ENCODE measurements at regions not wholly inside any gene's neighbourhood (a gene's known extent, or its start where the extent isn't known, plus 50 kb on each side); places are given as distances from the start of the nearest gene placed in this dataset.
"Not testable (repeated sequence)": the region's sequence is repeated elsewhere in the genome, so short reads cannot be mapped to it uniquely, and the experiment has no call there.

DNA sequence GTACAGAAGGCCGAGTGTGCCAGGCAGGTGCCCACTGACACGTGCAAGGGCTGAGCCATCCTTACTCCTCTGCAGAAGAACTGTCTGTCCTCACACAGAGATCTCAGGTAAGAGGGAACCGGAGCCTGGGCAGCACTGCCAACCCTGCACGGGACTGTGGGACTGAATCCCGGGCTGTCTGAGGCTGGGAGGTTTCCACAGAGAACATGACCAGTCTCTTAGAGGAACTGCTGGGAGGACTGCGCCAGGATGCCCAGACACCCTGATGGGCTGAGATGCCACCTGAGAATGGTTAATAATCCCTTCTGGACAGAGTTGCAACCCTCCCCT, 302.9 kb upstream of the SFSWAP start:
- TF ChIP-seq, protein P1, sequence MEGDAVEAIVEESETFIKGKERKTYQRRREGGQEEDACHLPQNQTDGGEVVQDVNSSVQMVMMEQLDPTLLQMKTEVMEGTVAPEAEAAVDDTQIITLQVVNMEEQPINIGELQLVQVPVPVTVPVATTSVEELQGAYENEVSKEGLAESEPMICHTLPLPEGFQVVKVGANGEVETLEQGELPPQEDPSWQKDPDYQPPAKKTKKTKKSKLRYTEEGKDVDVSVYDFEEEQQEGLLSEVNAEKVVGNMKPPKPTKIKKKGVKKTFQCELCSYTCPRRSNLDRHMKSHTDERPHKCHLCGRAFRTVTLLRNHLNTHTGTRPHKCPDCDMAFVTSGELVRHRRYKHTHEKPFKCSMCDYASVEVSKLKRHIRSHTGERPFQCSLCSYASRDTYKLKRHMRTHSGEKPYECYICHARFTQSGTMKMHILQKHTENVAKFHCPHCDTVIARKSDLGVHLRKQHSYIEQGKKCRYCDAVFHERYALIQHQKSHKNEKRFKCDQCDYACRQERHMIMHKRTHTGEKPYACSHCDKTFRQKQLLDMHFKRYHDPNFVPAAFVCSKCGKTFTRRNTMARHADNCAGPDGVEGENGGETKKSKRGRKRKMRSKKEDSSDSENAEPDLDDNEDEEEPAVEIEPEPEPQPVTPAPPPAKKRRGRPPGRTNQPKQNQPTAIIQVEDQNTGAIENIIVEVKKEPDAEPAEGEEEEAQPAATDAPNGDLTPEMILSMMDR (IDR thresholded peaks at IDR 0.05; ENCODE audit: control insufficient read depth, insufficient read depth, low read depth, low read length, missing control alignments): no peak
- DNase-seq (ENCODE audit: low read depth): no peak
- no peak overlapping the region for H3K4me3 ChIP-seq (ENCODE audit: control insufficient read depth, low read depth, low read length)

DNA sequence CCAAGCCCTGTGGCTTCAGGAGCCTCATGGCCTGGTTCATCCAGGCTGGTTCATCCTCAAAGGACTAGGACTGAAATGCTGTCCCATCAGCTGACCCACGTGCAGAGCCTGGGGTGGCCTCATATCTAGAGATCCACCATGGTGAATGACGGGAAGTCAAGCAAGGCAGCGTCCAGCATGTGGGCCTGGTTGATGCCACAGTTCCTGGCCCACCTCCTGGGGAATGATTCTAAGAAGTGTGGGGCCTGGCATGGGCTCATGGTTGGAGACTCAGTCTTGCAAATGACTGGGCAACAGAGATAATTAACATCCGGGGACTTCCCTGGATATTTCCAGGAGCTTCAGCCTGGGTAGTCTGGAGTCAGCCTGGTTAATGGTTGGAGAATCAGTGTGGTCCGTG, 302.4 kb upstream of the SFSWAP start:
- no peak overlapping the region for H3K4me3 ChIP-seq (ENCODE audit: control insufficient read depth, low read depth, low read length)
- no peak for DNase-seq (ENCODE audit: low read depth)
- TF ChIP-seq, protein P1 (IDR thresholded peaks at IDR 0.05; ENCODE audit: control insufficient read depth, insufficient read depth, low read depth, low read length, missing control alignments): no peak

DNA sequence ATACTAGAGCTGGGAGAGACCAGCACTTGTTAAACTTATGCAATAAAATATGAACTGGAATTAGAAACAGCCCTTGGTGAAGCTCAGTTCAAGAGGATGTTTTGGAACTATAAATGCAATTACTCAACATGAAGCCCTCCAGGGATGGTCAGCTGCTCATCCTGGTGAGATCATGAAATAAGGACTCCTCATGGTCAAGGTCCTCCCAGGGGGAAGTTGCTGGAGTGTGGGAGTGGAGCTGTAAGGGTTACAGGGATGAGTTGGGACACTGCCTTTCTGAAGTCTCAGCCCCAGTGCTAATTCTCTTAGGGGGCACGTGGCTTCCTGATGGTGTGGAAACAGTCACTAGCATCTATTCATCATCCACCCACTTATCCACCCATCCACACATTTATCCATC, 301.7 kb upstream of the SFSWAP start:
- TF ChIP-seq, protein P1 (IDR thresholded peaks at IDR 0.05; ENCODE audit: control insufficient read depth, insufficient read depth, low read depth, low read length, missing control alignments): no peak
- no peak for DNase-seq (ENCODE audit: low read depth)
- no peak overlapping the region for H3K4me3 ChIP-seq (ENCODE audit: control insufficient read depth, low read depth, low read length)

DNA sequence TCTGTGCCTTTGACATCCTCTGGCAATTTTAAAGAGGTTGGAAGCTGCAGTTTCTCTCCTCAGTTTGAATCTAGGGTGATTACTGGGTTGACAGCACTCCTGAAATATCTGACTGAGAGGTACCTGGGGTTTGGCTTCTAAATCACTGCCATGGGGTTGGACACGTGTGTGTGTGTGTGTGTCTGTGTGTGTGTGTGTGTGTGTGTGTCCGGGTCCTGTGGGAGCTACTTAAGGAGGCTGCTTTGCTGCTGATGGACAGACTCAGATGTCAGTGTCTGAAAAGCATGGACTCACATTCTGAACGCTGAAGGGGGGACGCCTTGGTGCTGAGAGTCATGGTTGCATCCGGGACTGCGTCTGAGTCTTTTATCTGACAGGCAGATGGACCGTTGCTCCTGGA, 299.1 kb upstream of the SFSWAP start:
- not testable (repeated sequence) for H3K4me3 ChIP-seq (ENCODE audit: control insufficient read depth, low read depth, low read length); DNase-seq (ENCODE audit: low read depth)

DNA sequence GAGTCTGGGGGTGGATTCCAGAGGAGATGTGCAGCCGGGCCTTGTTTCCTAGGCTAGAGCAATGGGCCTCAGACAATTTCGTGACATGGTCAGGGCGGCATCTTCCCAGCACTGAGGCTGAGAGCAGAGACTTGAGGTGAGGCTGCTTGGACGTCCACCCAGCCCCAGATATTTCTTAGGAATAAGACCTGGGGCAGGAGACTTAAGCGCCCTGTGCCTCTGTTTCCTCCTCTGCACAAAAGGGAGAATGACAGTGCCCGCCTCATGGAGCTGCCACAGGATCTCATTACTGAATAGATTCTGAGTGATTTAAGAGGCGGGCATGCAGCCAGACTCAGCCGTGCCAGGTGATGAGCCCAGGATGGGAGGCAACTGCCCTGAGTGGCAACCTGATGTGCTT, 297.9 kb upstream of the SFSWAP start:
- no peak overlapping the region for H3K4me3 ChIP-seq (ENCODE audit: control insufficient read depth, low read depth, low read length)
- TF ChIP-seq, protein P1 (IDR thresholded peaks at IDR 0.05; ENCODE audit: control insufficient read depth, insufficient read depth, low read depth, low read length, missing control alignments): no peak
- no peak for DNase-seq (ENCODE audit: low read depth)

DNA sequence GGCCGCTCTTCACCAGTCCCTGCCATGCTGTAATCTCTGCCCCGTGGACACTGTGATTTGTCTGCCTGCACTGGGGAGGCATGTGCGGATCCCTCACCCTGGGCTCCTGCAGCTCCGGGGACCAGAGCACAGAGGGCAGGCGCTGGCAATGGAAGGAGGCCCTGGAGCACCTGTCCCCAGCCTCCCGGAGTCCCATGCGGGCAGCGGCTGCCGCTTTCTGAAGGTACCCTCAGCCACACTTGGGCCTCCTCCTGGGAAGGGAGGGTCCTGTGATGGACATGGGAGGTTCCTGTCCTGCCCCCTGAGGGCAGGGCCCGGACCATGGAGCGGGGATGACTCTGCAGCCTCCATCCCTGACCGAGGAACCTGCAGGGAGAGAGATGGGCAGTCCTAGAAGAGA, 297.4 kb upstream of the SFSWAP start:
- H3K4me3 ChIP-seq (ENCODE audit: control insufficient read depth, low read depth, low read length): no peak overlapping the region
- TF ChIP-seq, protein P1 (IDR thresholded peaks at IDR 0.05; ENCODE audit: control insufficient read depth, insufficient read depth, low read depth, low read length, missing control alignments): no peak
- DNase-seq (ENCODE audit: low read depth): no peak

DNA sequence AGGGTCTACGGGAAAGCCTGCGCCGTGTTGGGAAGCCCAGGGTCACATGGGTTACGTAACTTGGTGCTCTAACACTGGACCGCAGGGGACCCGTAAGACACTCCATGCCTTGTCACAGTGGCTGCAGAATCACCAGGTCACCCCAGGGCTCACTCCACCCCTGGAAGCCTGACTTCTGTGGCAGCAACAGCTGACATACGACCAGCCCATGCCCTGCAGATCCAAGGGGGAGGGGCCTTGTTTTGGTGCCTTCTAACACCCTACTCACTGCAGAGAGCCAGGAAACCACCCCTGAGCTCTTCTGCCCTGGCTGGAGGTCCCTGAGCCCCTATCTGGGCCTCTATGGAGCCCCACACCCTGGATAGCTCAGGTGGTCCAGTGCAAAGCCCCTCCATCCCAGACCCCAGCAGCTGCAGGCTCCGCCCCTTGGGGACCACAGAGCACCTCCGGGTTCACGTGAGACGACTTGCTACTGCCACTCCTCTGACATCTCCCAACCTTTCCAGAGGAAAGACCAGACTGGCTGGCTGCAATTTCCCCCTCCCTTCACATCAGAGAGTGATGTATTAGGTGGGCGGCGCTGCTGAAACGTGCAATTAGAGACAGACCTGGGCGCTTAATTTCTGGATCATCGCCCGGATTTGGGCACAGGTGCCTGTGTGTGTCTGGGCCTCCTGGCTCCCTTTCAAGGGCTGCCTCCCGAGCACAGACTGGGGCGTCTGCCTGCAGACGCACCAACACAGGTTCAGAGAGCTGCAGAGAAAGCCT, 296.6 kb upstream of the SFSWAP start:
- not testable (repeated sequence) for DNase-seq (ENCODE audit: low read depth)

DNA sequence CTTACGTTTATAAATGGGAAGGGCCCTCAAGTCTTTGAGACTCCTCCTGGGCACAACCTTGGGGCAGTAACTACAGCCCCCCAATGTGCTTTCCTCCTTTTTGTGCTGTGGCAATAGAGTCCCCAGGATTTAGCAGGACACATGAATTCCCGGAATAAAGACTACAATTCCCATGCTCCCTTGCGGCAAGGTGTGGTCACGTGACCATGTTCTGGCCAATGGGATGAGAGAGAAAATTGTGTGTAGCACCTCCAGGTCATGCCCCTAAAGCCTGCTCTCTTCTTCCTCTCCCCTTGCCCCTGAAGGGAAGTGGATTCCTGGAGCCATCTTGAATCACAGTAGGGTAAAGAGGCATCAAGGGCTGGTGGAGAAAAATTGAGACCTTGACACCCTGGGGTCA, 295.1 kb upstream of the SFSWAP start:
- no peak overlapping the region for H3K4me3 ChIP-seq (ENCODE audit: control insufficient read depth, low read depth, low read length)
- TF ChIP-seq, protein P1 (IDR thresholded peaks at IDR 0.05; ENCODE audit: control insufficient read depth, insufficient read depth, low read depth, low read length, missing control alignments): no peak
- DNase-seq (ENCODE audit: low read depth): no peak

More for the DNA sequence above, 296.6 kb upstream of the SFSWAP start:
- not testable (repeated sequence) for H3K4me3 ChIP-seq (ENCODE audit: control insufficient read depth, low read depth, low read length)
